Sigmoid colon (tissue), 3 donors: ENCODE measurements at regions not wholly inside any gene's neighbourhood (a gene's known extent, or its start where the extent isn't known, plus 50 kb on each side); places are given as distances from the start of the nearest gene placed in this dataset.

Source experiments
- CTCF ChIP-seq, 4 experiments: fragments of 450-650 bp in 3 of 4; fragments of 200-600 bp in 1 of 4; IDR thresholded peaks; one replicate each; pipeline ENCODE4 v1.5.1; 2016 to 2019; ENCODE audit warnings: antibody characterized with exemption in 4 of 4, mild to moderate bottlenecking in 3 of 4, moderate library complexity in 2 of 4
- POLR2A ChIP-seq, 2 donors: fragments of 450-650 bp; IDR thresholded peaks; one replicate each; pipeline ENCODE4 v1.6.1; 2016; ENCODE audit warnings: antibody characterized with exemption in 2 of 2, mild to moderate bottlenecking in 2 of 2, moderate library complexity in 2 of 2

GRCh38 chr5:117741655-117742206, 1167.1 kb upstream of the SEMA6A start:
- no peak for TF ChIP-seq CTCF (IDR thresholded peaks at IDR 0.05)
- TF ChIP-seq POLR2A (IDR thresholded peaks at IDR 0.05) = no peak
